Astrocyte of the spinal cord (primary cell): ENCODE measurements at regions not wholly inside any gene's neighbourhood (a gene's known extent, or its start where the extent isn't known, plus 50 kb on each side); places are given as distances from the start of the nearest gene placed in this dataset.
A peak's percentile ranks its signal among the peaks of the same experiment; 100 is the strongest.

ENCODE experiments used
- DNase-seq: peaks from one replicate; pipeline ENCODE4 v3.0.0; 2011; ENCODE audit warnings: low read depth, low spot score
- H3K4me3 ChIP-seq: 2 replicates; pipeline ENCODE4 v1.5.1; 2011; ENCODE audit warnings: low read depth, mild to moderate bottlenecking, low read length, moderate library complexity
- CTCF ChIP-seq: IDR thresholded peaks from 2 replicates; pipeline ENCODE4 v1.5.1; 2012; ENCODE audit warnings: low read depth, mild to moderate bottlenecking, low read length, inconsistent platforms
- in situ Hi-C: cut with HindIII; loops from 2 replicates; pipeline ENCODE4 v1.10.0; 2017; ENCODE audit warnings: low sequenced_read_pairs

- in situ Hi-C loops = no loop called here
- TF ChIP-seq CTCF = no peak
- DNase-seq = no peak
- no peak overlapping the region for H3K4me3 ChIP-seq
These were observed 536.4 kb downstream of the XPNPEP1 start for GRCh38 chr10:109386921-109387320.

DNA sequence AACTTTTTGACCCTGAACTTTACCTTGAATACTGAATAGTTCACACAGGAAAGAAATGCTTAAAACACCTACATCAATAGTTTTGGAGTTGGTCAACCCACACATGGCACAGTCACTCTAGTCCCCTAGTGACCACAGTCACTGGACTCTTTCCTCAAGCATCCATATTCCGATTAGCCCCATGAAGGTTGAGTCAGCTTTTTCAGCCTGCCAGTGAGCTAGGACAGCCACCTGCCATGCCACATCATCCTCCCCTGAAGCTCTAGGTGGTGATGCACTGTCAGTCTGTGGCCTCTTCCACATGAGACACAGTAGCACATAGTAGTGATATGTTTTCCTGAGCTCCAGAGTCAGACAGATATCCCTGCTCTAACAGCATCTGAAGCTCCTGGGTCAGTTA, 537.2 kb downstream of the XPNPEP1 start:
- no peak for DNase-seq
- in situ Hi-C loops = no loop called here
- H3K4me3 ChIP-seq = no peak overlapping the region
- no peak for TF ChIP-seq CTCF

DNA sequence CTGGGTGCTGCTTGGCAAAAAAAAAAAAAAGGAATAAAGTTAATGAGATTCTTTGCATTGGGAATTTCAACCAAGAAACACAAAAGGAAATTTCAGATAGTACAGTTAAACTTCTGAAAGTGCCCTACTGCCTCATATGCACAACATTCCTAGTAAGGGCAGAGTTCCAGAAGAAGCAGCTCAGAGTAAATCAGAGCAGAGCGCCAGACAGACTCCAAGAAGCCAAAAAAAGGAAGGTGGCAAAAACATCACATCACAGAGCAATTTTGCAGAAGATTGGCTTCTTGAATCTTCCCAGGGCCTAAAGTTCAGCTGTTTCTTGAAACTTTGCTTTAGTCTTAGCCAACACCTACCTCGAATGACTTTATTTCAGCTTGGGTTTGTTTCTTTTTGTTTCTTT, 544.1 kb downstream of the XPNPEP1 start:
- DNase-seq = no peak
- in situ Hi-C loops = no loop called here
- no peak overlapping the region for H3K4me3 ChIP-seq
- no peak for TF ChIP-seq CTCF

DNA sequence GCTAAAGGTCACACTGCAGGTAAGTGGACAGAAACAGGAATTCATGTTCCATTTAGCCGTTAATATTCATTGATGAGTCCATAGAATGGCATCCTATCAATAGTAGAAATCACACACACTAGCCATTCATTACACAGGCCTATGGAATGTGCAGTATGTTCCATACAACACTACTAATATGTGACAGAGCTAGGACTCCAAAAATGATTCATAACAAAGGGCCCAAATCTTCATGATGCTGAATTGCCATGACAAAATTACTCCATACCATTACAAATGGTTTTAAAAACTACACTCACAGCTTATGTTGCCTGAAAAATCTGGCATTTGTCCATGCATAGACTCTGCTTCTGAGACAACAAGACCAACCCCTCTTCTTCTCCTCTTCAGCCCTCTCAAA, 549.1 kb downstream of the XPNPEP1 start:
- in situ Hi-C loops = no loop called here
- H3K4me3 ChIP-seq = no peak overlapping the region
- peak; percentile 34 for DNase-seq
- no peak for TF ChIP-seq CTCF

- DNase-seq = no peak
- H3K4me3 ChIP-seq = no peak overlapping the region
These were observed 564.0 kb downstream of the XPNPEP1 start for GRCh38 chr10:109359316-109359715.

GRCh38 chr10:109358325-109358724, 565.0 kb downstream of the XPNPEP1 start:
- H3K4me3 ChIP-seq = no peak overlapping the region
- in situ Hi-C loops = no loop called here
- DNase-seq = no peak
- no peak for TF ChIP-seq CTCF

More at GRCh38 chr10:109359316-109359715, 564.0 kb downstream of the XPNPEP1 start:
- in situ Hi-C loops = no loop called here
- no peak for TF ChIP-seq CTCF

- TF ChIP-seq CTCF = no peak
These were observed 575.0 kb downstream of the XPNPEP1 start for GRCh38 chr10:109348324-109348723.

More at GRCh38 chr10:109348324-109348723, 575.0 kb downstream of the XPNPEP1 start:
- H3K4me3 ChIP-seq = no peak overlapping the region
- no peak for DNase-seq
- in situ Hi-C loops = no loop called here
